Ecto neural progenitor cell (in vitro differentiated cells): ENCODE measurements at regions not wholly inside any gene's neighbourhood (a gene's known extent, or its start where the extent isn't known, plus 50 kb on each side); places are given as distances from the start of the nearest gene placed in this dataset.
"Not testable (repeated sequence)": the region's sequence is repeated elsewhere in the genome, so short reads cannot be mapped to it uniquely, and the experiment has no call there.

Source experiments
- DNase-seq: peaks from one replicate; pipeline ENCODE4 v3.0.0-alpha.2; 2018; ENCODE audit warnings: low spot score

- no peak for DNase-seq
These were observed 503.2 kb upstream of the SLC8A1 start for GRCh38 chr2:40955042-40955441.

GRCh38 chr2:40955635-40956034 is 503.7 kb upstream of the SLC8A1 start:
- no peak for DNase-seq

- no peak for DNase-seq
These were observed 505.6 kb upstream of the SLC8A1 start for GRCh38 chr2:40957508-40957907.

- DNase-seq: no peak
These were observed 510.1 kb upstream of the SLC8A1 start for GRCh38 chr2:40962026-40962425.

- DNase-seq: no peak
These were observed 512.8 kb upstream of the SLC8A1 start for GRCh38 chr2:40964509-40965250.

GRCh38 chr2:40967451-40967850 is 515.6 kb upstream of the SLC8A1 start:
- DNase-seq: no peak

GRCh38 chr2:40975151-40975550 is 523.3 kb upstream of the SLC8A1 start:
- no peak for DNase-seq

- no peak for DNase-seq
These were observed 545.5 kb upstream of the SLC8A1 start for GRCh38 chr2:40997362-40997761.

- DNase-seq: no peak
These were observed 548.5 kb upstream of the SLC8A1 start for GRCh38 chr2:41000374-41000773.

- no peak for DNase-seq
These were observed 549.0 kb upstream of the SLC8A1 start for GRCh38 chr2:41000906-41001305.

- no peak for DNase-seq
These were observed 552.8 kb upstream of the SLC8A1 start for GRCh38 chr2:41004700-41005099.

GRCh38 chr2:41020358-41020757 is 568.5 kb upstream of the SLC8A1 start:
- no peak for DNase-seq

- DNase-seq: no peak
These were observed 572.9 kb upstream of the SLC8A1 start for GRCh38 chr2:41024816-41025215.

GRCh38 chr2:41026613-41027012 is 574.7 kb upstream of the SLC8A1 start:
- no peak for DNase-seq

GRCh38 chr2:41027095-41027494 is 575.2 kb upstream of the SLC8A1 start:
- DNase-seq: no peak

GRCh38 chr2:41031282-41031681 is 579.4 kb upstream of the SLC8A1 start:
- no peak for DNase-seq

- no peak for DNase-seq
These were observed 580.8 kb upstream of the SLC8A1 start for GRCh38 chr2:41032715-41033114.

GRCh38 chr2:41033127-41033526 is 581.2 kb upstream of the SLC8A1 start:
- no peak for DNase-seq

- no peak for DNase-seq
These were observed 586.5 kb upstream of the SLC8A1 start for GRCh38 chr2:41038408-41038807.

- DNase-seq: not testable (repeated sequence)
These were observed 587.9 kb upstream of the SLC8A1 start for GRCh38 chr2:41039750-41040149.

- no peak for DNase-seq
These were observed 589.1 kb upstream of the SLC8A1 start for GRCh38 chr2:41040782-41041520.

GRCh38 chr2:41042343-41042742 is 590.5 kb upstream of the SLC8A1 start:
- no peak for DNase-seq

GRCh38 chr2:41061356-41061755 is 609.5 kb upstream of the SLC8A1 start:
- no peak for DNase-seq

- DNase-seq: no peak
These were observed 610.4 kb upstream of the SLC8A1 start for GRCh38 chr2:41062336-41062735.
